ENCODE measurements at regions not wholly inside any gene's neighbourhood (a gene's known extent, or its start where the extent isn't known, plus 50 kb on each side); places are given as distances from the start of the nearest gene placed in this dataset.

DNA sequence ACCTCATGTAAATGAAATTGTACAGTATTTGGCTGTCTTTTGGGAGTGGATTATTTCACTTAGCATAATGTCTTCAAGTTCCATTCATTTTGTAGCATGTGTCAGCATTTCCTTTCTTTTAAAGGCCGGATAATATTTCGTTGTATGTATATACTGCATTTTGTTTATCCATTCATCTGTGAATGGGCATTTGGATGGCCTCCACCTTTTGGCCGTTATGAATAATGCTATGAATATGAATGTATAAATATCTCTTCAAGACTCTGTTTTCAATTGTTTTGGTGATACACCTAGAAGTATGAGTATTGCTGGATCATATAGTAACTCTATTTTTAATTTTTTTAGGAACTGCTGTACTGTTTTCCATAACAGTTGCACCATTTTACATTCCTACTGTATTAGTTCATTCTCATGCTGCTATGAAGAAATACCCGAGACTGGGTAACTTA lies 164.9 kb downstream of the DYRK2 start:
- peak overlapping the region; percentile 53; the same call in 1 of the 2 replicates for H3K4me3 ChIP-seq (ENCODE audit: low read depth, low read length)
- H3K79me2 ChIP-seq (ENCODE audit: control insufficient read depth, insufficient read depth, low read length, unreplicated experiment): no peaks in the 10 kb centered on the region
- H3K36me3 ChIP-seq (ENCODE audit: insufficient read depth, low read length): 0 out of 2 replicates have a peak, but pooled peaks cover 2% of the 10 kb centered on the region
- peaks cover 26% of the 10 kb centered on the region for H3K4me1 ChIP-seq (ENCODE audit: control insufficient read depth, insufficient read depth, low read length, unreplicated experiment)
- no peaks in the 10 kb centered on the region for H3K27me3 ChIP-seq (ENCODE audit: insufficient read depth, low read length)
- H3K27ac ChIP-seq (ENCODE audit: low read depth, low read length): peak overlapping the region; percentile 91
- H2AFZ ChIP-seq (ENCODE audit: low read length, unreplicated experiment): peak overlapping the region; percentile 95

DNA sequence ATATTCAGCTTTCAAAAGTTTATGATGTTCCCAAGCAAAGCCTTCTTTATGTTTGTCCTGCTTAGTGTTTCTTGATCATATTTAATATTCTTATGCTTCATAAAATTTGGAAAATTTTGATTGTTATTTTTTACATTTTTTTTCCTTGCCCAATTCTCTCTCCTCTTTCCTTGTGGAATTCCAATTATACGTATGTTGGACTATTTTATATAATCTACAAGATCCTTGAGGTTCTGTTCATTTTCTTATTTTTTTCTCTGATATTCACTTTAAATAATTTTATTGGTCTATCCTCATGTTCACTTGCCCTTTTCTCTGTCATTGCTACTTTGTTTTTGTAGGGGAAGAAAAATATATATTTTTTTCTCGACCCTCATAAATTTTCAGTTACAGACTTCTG lies 167.7 kb downstream of the DYRK2 start:
- H3K36me3 ChIP-seq (ENCODE audit: insufficient read depth, low read length): 0 out of 2 replicates have a peak, but pooled peaks cover 2% of the 10 kb centered on the region
- H3K79me2 ChIP-seq (ENCODE audit: control insufficient read depth, insufficient read depth, low read length, unreplicated experiment): no peaks in the 10 kb centered on the region
- no peak overlapping the region for H3K4me3 ChIP-seq (ENCODE audit: low read depth, low read length)
- H3K4me1 ChIP-seq (ENCODE audit: control insufficient read depth, insufficient read depth, low read length, unreplicated experiment): peaks cover 23% of the 10 kb centered on the region
- no peaks in the 10 kb centered on the region for H3K27me3 ChIP-seq (ENCODE audit: insufficient read depth, low read length)
- H3K27ac ChIP-seq (ENCODE audit: low read depth, low read length): no peak overlapping the region
- no peak overlapping the region for H2AFZ ChIP-seq (ENCODE audit: low read length, unreplicated experiment)

DNA sequence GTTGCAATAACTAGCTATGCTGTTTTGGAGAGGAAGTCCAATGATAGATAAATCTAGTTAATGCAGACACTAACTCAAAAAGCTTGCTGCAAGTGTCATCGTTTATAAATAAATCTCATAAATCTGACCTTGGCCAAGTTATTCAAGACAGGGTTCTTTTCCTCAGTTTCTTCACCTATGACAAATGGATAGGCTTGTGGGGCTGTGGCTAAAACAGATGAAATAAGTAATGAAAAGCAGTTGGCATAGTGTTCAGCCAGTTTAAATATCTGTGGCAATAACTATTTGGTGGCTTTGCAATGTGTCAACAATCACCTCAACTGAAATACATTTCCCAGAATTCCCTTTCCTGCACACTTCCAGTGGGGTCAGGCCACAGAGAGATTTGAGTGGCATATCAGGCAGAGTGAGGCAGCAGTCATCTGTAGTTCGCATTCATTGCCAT lies 169.9 kb downstream of the DYRK2 start:
- Histone ChIP-seq H3K27me3 (ENCODE audit: insufficient read depth, low read length) (no peaks in the 10 kb centered on the region), H3K4me3 (ENCODE audit: low read depth, low read length) (no peak overlapping the region), H2AFZ (ENCODE audit: low read length, unreplicated experiment) (no peak overlapping the region), H3K36me3 (ENCODE audit: insufficient read depth, low read length) (0 out of 2 replicates have a peak, but pooled peaks cover 2% of the 10 kb centered on the region), H3K4me1 (ENCODE audit: control insufficient read depth, insufficient read depth, low read length, unreplicated experiment) (peaks cover under 1% of the 10 kb centered on the region), H3K27ac (ENCODE audit: low read depth, low read length) (no peak overlapping the region), H3K79me2 (ENCODE audit: control insufficient read depth, insufficient read depth, low read length, unreplicated experiment) (no peaks in the 10 kb centered on the region)

DNA sequence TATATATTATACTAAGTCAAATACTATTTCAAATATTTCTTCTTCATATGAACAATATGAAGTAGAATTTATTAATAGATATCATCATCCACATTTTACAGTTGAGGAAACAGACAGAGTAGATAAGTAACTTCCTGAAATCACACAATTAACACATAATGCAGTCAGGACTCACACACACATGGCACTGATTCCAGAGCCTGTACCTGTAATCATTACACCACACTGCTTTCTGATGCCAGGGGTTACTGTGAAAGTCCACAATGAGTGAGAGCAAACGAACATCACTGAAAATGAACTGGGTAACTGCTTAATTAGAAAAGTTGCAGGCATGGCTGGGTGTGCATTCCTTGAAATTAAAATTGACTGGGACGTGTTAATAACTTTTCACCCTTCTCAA lies 169.3 kb upstream of the IFNG-AS1 start:
- Histone ChIP-seq H3K4me3 (ENCODE audit: low read depth, low read length) (no peak overlapping the region), H3K27ac (ENCODE audit: low read depth, low read length) (no peak overlapping the region), H3K36me3 (ENCODE audit: insufficient read depth, low read length) (0 out of 2 replicates have a peak, but pooled peaks cover 2% of the 10 kb centered on the region), H3K4me1 (ENCODE audit: control insufficient read depth, insufficient read depth, low read length, unreplicated experiment) (no peaks in the 10 kb centered on the region), H2AFZ (ENCODE audit: low read length, unreplicated experiment) (no peak overlapping the region), H3K27me3 (ENCODE audit: insufficient read depth, low read length) (no peaks in the 10 kb centered on the region), H3K79me2 (ENCODE audit: control insufficient read depth, insufficient read depth, low read length, unreplicated experiment) (no peaks in the 10 kb centered on the region)

DNA sequence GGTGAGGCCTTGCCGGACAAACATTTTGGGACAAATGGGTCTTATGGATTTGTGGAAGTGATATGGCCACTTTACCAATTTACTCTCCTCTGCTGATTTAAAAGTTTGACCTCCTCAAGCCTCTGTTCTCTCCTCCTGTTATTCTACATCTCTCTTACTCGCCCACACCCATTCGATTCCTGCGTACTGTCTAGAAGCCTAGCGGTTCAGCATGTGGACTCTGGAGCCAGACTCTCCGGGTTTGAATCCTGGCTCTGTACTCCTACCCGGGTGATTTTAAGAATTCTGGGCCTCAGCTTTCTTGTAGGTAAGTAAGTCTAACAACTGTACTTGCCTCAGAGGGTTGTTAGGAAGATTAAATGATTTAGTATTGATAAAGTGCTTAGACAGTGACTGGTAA lies 168.6 kb upstream of the IFNG-AS1 start:
- H3K4me3 ChIP-seq (ENCODE audit: low read depth, low read length): no peak overlapping the region
- no peaks in the 10 kb centered on the region for H3K27me3 ChIP-seq (ENCODE audit: insufficient read depth, low read length)
- H2AFZ ChIP-seq (ENCODE audit: low read length, unreplicated experiment): no peak overlapping the region
- no peaks in the 10 kb centered on the region for H3K4me1 ChIP-seq (ENCODE audit: control insufficient read depth, insufficient read depth, low read length, unreplicated experiment)
- H3K79me2 ChIP-seq (ENCODE audit: control insufficient read depth, insufficient read depth, low read length, unreplicated experiment): no peaks in the 10 kb centered on the region
- H3K27ac ChIP-seq (ENCODE audit: low read depth, low read length): no peak overlapping the region
- no peaks in the 10 kb centered on the region for H3K36me3 ChIP-seq (ENCODE audit: insufficient read depth, low read length)

DNA sequence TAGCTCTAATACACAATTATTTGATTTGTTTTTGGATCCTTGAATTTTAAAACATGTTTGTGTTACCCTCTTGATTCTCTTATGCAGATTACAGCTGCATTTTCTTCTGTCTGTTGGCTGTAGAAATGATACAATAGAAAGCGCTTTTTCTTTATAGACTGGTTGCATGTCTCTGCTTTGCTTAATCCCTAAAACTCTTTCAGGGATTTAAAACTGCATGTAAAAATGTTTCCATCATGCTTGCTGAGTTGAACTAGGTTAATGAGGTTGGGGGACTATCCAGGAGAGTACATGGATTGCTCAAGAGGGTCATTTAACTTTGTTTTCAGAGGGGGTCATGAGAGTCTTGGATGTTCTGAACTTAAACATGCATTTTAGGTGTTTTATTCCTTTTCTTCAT lies 166.4 kb upstream of the IFNG-AS1 start:
- Histone ChIP-seq H3K36me3 (ENCODE audit: insufficient read depth, low read length) (no peaks in the 10 kb centered on the region), H3K4me1 (ENCODE audit: control insufficient read depth, insufficient read depth, low read length, unreplicated experiment) (peaks cover 8% of the 10 kb centered on the region), H3K79me2 (ENCODE audit: control insufficient read depth, insufficient read depth, low read length, unreplicated experiment) (no peaks in the 10 kb centered on the region), H3K27ac (ENCODE audit: low read depth, low read length) (no peak overlapping the region), H3K4me3 (ENCODE audit: low read depth, low read length) (no peak overlapping the region), H3K27me3 (ENCODE audit: insufficient read depth, low read length) (no peaks in the 10 kb centered on the region), H2AFZ (ENCODE audit: low read length, unreplicated experiment) (no peak overlapping the region)

DNA sequence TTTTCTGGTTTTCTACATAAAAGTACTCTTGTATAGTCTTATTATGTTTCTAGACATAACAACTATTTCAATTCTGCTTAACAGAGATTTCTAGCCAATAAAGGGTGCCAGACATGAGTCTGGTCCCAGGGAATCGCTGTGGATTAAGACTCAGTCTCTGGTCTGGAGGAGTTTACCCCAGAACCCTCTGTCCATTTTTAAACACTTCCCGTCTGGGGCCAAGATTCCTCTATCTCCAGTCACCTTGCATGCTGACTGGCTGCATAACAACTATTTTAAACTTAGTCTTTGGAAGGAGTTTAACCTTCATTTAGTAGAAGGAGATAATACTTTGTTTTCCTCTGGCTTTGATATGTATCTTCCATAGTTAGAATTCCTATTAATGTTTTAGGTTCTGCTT lies 163.1 kb upstream of the IFNG-AS1 start:
- Histone ChIP-seq H3K27ac (ENCODE audit: low read depth, low read length) (no peak overlapping the region), H3K4me1 (ENCODE audit: control insufficient read depth, insufficient read depth, low read length, unreplicated experiment) (peaks cover 14% of the 10 kb centered on the region), H3K4me3 (ENCODE audit: low read depth, low read length) (no peak overlapping the region), H2AFZ (ENCODE audit: low read length, unreplicated experiment) (peak overlapping the region; percentile 21), H3K27me3 (ENCODE audit: insufficient read depth, low read length) (no peaks in the 10 kb centered on the region), H3K79me2 (ENCODE audit: control insufficient read depth, insufficient read depth, low read length, unreplicated experiment) (no peaks in the 10 kb centered on the region), H3K36me3 (ENCODE audit: insufficient read depth, low read length) (no peaks in the 10 kb centered on the region)

DNA sequence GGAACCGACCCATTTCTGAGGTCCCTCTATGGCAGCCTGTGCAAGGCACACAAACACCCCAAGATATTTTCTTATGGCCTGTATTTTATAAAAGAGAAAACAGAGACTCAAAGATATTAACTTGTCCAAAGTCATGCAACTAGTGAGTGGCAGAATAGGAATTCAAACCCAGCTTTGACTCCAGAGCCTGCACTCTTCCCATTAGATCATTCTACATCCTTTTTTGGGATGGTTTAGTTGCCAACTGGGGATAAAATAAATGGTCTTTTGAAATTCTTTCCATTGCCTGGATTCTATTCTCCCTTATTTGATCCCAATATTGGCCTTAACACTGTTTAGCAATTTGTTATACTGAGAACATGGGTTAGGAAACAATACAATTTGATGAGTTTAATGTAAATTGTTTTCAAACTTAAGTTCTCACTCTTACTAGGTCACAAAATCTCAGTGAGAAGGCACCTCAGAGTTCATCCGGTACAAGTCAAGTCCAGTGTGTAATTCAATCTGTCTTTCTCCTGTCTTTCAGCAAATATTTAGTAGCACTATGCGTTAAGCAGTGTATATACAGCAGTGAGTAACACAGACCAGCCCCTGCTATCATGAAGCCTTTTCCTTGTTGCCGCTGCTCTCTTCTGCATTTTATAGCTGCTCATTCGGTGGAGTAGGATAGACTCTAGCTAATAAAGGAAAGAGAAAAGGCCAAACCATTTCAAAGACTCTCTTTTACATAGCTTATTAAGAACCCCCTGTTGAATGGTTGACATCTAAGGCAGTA lies 162.1 kb upstream of the IFNG-AS1 start:
- H3K4me3 ChIP-seq (ENCODE audit: low read depth, low read length): peak overlapping the region; percentile 70
- peak overlapping the region; percentile 91 for H2AFZ ChIP-seq (ENCODE audit: low read length, unreplicated experiment)

DNA sequence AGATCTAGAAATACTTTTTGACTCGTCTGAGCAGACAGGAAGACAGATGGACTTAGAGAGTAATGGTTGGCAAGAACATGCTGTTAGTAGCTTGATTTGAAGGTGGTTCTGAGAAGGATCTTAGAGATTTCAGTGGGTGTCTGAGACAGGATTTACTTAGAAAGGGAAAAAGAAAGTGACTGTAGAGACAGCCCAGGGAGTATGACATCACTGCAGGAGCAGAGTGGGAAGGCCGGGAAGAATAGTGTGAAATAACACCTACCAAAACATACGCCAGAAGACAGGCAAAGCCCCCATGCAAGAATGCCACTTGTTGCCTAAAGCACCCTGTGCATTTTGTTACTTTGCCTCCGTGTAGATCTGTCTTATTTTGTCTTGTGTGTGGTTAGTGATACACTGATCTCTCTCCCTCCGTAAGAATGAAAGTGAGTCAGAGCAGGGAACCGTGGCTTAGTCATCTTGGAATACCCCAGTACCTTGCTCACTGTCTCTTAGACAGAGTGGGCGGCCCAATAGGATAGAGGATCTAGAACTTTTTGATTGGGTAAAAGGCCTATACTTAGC lies 161.3 kb upstream of the IFNG-AS1 start:
- Histone ChIP-seq H3K79me2 (ENCODE audit: control insufficient read depth, insufficient read depth, low read length, unreplicated experiment) (no peaks in the 10 kb centered on the region), H2AFZ (ENCODE audit: low read length, unreplicated experiment) (peak overlapping the region; percentile 91), H3K4me1 (ENCODE audit: control insufficient read depth, insufficient read depth, low read length, unreplicated experiment) (peaks cover 14% of the 10 kb centered on the region), H3K4me3 (ENCODE audit: low read depth, low read length) (peak overlapping the region; percentile 70), H3K36me3 (ENCODE audit: insufficient read depth, low read length) (no peaks in the 10 kb centered on the region), H3K27ac (ENCODE audit: low read depth, low read length) (peak overlapping the region; percentile 94), H3K27me3 (ENCODE audit: insufficient read depth, low read length) (no peaks in the 10 kb centered on the region)

More for the DNA sequence above, 162.1 kb upstream of the IFNG-AS1 start:
- Histone ChIP-seq H3K36me3 (ENCODE audit: insufficient read depth, low read length) (no peaks in the 10 kb centered on the region), H3K79me2 (ENCODE audit: control insufficient read depth, insufficient read depth, low read length, unreplicated experiment) (no peaks in the 10 kb centered on the region), H3K4me1 (ENCODE audit: control insufficient read depth, insufficient read depth, low read length, unreplicated experiment) (peaks cover 14% of the 10 kb centered on the region), H3K27me3 (ENCODE audit: insufficient read depth, low read length) (no peaks in the 10 kb centered on the region), H3K27ac (ENCODE audit: low read depth, low read length) (peak overlapping the region; percentile 94)

DNA sequence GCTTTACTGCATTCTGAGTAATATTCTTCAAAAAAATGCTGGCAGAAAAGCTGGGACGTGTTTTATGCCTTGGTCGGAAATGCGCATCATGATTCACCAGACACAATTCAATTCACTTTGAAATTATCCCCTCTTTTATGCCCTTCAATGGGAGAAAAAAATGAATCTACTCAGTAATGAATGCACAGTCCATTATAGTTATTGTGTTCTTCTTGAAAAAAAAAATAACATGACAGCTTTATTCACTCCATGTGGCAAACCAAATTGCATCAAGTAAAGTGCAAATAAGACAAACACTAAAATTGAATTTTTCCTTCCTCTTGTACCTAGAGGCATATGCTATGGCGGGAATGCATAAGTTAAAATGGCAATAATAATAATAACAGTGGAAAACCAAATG lies 159.4 kb upstream of the IFNG-AS1 start:
- Histone ChIP-seq H3K27ac (ENCODE audit: low read depth, low read length) (no peak overlapping the region), H3K36me3 (ENCODE audit: insufficient read depth, low read length) (no peaks in the 10 kb centered on the region), H3K4me3 (ENCODE audit: low read depth, low read length) (no peak overlapping the region), H3K79me2 (ENCODE audit: control insufficient read depth, insufficient read depth, low read length, unreplicated experiment) (no peaks in the 10 kb centered on the region), H3K4me1 (ENCODE audit: control insufficient read depth, insufficient read depth, low read length, unreplicated experiment) (peaks cover 14% of the 10 kb centered on the region), H3K27me3 (ENCODE audit: insufficient read depth, low read length) (no peaks in the 10 kb centered on the region), H2AFZ (ENCODE audit: low read length, unreplicated experiment) (no peak overlapping the region)

DNA sequence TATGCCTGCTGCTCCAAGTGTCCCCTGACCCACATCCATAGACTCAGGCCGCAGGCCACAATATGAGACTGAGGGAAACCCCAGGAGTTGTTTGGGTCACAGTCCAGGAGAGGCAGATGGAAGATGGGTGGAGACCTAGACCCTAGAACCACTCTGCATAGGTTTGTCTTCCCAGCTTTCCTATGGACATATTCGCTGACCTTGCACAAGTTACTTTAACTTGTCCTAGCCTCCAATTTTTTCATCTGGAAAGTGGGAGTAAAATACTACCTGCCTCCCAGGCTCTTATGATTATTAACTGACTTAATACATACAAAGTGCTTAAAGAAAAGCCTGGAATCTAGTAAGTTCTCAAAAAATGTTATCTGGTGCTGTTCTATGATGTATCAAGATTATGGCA lies 157.1 kb upstream of the IFNG-AS1 start:
- Histone ChIP-seq H3K79me2 (ENCODE audit: control insufficient read depth, insufficient read depth, low read length, unreplicated experiment) (no peaks in the 10 kb centered on the region), H3K27me3 (ENCODE audit: insufficient read depth, low read length) (no peaks in the 10 kb centered on the region), H3K36me3 (ENCODE audit: insufficient read depth, low read length) (no peaks in the 10 kb centered on the region), H3K4me3 (ENCODE audit: low read depth, low read length) (no peak overlapping the region), H3K4me1 (ENCODE audit: control insufficient read depth, insufficient read depth, low read length, unreplicated experiment) (peaks cover 12% of the 10 kb centered on the region), H2AFZ (ENCODE audit: low read length, unreplicated experiment) (no peak overlapping the region), H3K27ac (ENCODE audit: low read depth, low read length) (no peak overlapping the region)
